ENCODE measurements at regions not wholly inside any gene's neighbourhood (a gene's known extent, or its start where the extent isn't known, plus 50 kb on each side); places are given as distances from the start of the nearest gene placed in this dataset.

DNA sequence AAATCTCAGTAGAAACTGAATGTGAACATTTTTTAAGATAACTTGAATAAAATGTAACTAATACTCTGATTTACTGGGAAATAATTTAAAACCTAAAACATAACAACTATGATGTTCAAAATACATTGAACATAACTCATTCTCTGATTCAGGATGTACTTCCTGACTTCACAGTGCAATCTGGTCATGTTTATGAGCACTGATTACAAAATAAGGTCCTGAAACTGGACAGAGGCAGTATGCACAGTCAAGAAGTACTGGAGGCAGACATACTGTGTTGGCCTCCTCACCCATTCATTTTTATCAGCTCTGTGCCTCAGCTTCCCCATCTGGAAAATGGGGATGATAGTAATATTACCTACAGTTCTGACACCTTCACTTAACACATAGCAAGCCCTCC is 651.3 kb downstream of the PTPRC start:
- ATAC-seq (ENCODE audit: low read depth) (peak; percentile 67; the same call in 2 of the 3 replicates), DNase-seq (ENCODE audit: low spot score) (no peak)
- Histone ChIP-seq H3K36me3 (ENCODE audit: low read depth) (no peaks in the 10 kb centered on the region), H3K27ac (ENCODE audit: poor library complexity, severe bottlenecking) (no peak overlapping the region), H3K4me3 (ENCODE audit: severe bottlenecking) (no peak overlapping the region), H3K4me1 (ENCODE audit: insufficient read depth, poor library complexity, severe bottlenecking) (peaks cover 4% of the 10 kb centered on the region), H3K9me3 (ENCODE audit: severe bottlenecking) (no peaks in the 10 kb centered on the region), H3K27me3 (ENCODE audit: insufficient read depth, poor library complexity, severe bottlenecking) (no peaks in the 10 kb centered on the region)
- TF ChIP-seq, protein P1, sequence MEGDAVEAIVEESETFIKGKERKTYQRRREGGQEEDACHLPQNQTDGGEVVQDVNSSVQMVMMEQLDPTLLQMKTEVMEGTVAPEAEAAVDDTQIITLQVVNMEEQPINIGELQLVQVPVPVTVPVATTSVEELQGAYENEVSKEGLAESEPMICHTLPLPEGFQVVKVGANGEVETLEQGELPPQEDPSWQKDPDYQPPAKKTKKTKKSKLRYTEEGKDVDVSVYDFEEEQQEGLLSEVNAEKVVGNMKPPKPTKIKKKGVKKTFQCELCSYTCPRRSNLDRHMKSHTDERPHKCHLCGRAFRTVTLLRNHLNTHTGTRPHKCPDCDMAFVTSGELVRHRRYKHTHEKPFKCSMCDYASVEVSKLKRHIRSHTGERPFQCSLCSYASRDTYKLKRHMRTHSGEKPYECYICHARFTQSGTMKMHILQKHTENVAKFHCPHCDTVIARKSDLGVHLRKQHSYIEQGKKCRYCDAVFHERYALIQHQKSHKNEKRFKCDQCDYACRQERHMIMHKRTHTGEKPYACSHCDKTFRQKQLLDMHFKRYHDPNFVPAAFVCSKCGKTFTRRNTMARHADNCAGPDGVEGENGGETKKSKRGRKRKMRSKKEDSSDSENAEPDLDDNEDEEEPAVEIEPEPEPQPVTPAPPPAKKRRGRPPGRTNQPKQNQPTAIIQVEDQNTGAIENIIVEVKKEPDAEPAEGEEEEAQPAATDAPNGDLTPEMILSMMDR (IDR thresholded peaks at IDR 0.05; ENCODE audit: poor library complexity, severe bottlenecking) = no peak

DNA sequence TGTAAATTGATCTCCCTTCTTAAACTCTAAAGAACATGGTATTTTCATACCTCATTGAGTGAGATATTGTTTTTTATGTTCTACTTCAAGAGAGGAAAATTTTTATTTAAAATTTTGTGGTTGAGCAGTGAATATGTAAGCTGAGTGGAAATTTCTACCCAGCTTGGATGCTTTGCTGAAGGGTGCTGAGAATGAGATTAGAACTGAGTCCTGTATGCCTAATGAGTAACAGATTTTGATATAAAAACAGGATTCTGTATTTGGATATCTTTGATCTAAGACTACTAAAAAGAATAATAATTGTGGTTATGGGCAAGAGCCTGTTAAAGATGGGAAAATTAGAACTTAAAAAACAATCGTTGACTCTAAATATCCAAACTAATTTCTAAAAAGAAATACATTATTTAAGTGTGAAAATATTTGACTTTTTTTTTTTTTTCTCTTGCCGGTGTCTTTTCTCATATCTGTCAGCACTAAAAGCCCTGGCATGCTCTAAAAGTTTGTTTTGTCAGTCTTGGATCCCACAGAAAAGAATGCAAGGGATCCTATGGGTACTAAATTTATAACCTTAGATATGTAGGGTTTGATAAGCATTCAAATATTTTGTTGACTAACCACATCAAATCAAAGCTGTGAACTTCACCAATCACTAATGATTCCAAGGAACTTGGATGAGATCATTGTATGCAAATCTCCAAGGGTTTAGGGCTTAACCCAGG is 652.3 kb downstream of the PTPRC start:
- Histone ChIP-seq H3K36me3 (ENCODE audit: low read depth) (no peaks in the 10 kb centered on the region), H3K4me1 (ENCODE audit: insufficient read depth, poor library complexity, severe bottlenecking) (peaks cover 4% of the 10 kb centered on the region), H3K4me3 (ENCODE audit: severe bottlenecking) (no peak overlapping the region), H3K27ac (ENCODE audit: poor library complexity, severe bottlenecking) (no peak overlapping the region), H3K27me3 (ENCODE audit: insufficient read depth, poor library complexity, severe bottlenecking) (no peaks in the 10 kb centered on the region), H3K9me3 (ENCODE audit: severe bottlenecking) (no peaks in the 10 kb centered on the region)
- DNase-seq (ENCODE audit: low spot score) (no peak), ATAC-seq (ENCODE audit: low read depth) (no peak)
- TF ChIP-seq, protein P1 (IDR thresholded peaks at IDR 0.05; ENCODE audit: poor library complexity, severe bottlenecking) = no peak

DNA sequence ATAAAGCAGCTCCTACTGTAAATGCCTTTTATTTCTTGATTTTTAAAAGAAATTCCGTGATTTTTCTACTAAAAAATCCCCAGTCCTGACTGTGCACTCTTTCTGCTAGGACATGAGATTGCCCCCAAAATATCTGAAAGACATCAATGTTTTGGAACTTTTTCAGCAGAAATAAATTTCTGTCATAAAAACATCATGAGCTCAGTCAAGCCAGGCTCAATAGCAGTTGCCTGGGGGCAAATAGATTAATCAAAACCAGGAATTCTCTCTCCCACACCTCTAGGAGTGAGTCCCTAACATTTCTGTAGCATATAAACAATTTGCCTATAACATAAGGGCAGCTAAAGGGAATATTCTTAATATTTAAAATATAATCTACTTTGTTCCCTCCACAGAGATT is 654.1 kb downstream of the PTPRC start:
- Histone ChIP-seq H3K36me3 (ENCODE audit: low read depth) (no peaks in the 10 kb centered on the region), H3K4me1 (ENCODE audit: insufficient read depth, poor library complexity, severe bottlenecking) (peaks cover 10% of the 10 kb centered on the region), H3K4me3 (ENCODE audit: severe bottlenecking) (no peak overlapping the region), H3K27me3 (ENCODE audit: insufficient read depth, poor library complexity, severe bottlenecking) (no peaks in the 10 kb centered on the region), H3K9me3 (ENCODE audit: severe bottlenecking) (no peaks in the 10 kb centered on the region), H3K27ac (ENCODE audit: poor library complexity, severe bottlenecking) (no peak overlapping the region)
- TF ChIP-seq, protein P1 (IDR thresholded peaks at IDR 0.05; ENCODE audit: poor library complexity, severe bottlenecking) = no peak
- DNase-seq (ENCODE audit: low spot score) (no peak), ATAC-seq (ENCODE audit: low read depth) (no peak)

DNA sequence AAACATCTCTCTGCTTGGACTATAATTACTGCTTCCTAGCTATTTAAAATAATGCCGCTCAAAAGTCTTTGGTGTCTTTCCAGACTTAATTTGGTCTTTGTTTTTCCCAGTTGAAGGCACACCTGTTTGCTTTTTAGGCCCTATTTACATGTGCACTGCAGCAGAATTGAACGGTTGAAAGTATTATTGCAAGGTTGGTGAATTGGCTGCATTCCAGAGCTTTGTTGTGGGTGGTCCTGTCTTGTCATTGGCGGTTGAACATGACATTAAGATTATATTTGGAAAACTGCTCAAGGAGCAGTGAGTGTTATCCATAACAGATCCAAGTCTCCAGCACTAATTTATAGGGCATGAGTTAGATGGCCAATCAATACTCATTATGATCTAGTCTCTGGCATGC is 656.3 kb downstream of the PTPRC start:
- Histone ChIP-seq H3K4me3 (ENCODE audit: severe bottlenecking) (no peak overlapping the region), H3K27me3 (ENCODE audit: insufficient read depth, poor library complexity, severe bottlenecking) (no peaks in the 10 kb centered on the region), H3K27ac (ENCODE audit: poor library complexity, severe bottlenecking) (no peak overlapping the region), H3K9me3 (ENCODE audit: severe bottlenecking) (no peaks in the 10 kb centered on the region), H3K4me1 (ENCODE audit: insufficient read depth, poor library complexity, severe bottlenecking) (peaks cover 8% of the 10 kb centered on the region), H3K36me3 (ENCODE audit: low read depth) (no peaks in the 10 kb centered on the region)
- no peak for ATAC-seq (ENCODE audit: low read depth)
- TF ChIP-seq, protein P1 (IDR thresholded peaks at IDR 0.05; ENCODE audit: poor library complexity, severe bottlenecking) = no peak
- DNase-seq (ENCODE audit: low spot score) = no peak

DNA sequence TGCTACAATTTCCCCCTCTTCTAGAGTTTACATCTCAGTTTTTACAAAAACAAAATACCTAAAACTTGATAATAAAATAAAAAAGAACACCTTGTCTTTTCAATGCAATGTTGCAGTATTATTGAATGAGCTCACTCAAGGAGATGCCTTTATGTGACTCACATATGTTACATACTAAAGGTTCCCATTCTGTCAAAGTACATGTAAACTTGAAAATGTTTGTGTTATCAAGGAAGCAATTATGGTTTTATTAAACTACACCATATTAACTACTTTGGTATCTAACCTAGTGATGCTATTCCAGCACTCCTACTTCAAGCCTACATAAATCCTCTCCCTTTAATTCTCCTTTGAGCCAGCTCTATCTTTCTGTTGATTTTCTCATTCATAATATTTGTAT is 658.3 kb downstream of the PTPRC start:
- DNase-seq (ENCODE audit: low spot score) (no peak), ATAC-seq (ENCODE audit: low read depth) (peak; percentile 66; the same call in 1 of the 3 replicates)
- Histone ChIP-seq H3K9me3 (ENCODE audit: severe bottlenecking) (no peaks in the 10 kb centered on the region), H3K4me3 (ENCODE audit: severe bottlenecking) (no peak overlapping the region), H3K4me1 (ENCODE audit: insufficient read depth, poor library complexity, severe bottlenecking) (peaks cover 7% of the 10 kb centered on the region), H3K27ac (ENCODE audit: poor library complexity, severe bottlenecking) (no peak overlapping the region), H3K36me3 (ENCODE audit: low read depth) (no peaks in the 10 kb centered on the region), H3K27me3 (ENCODE audit: insufficient read depth, poor library complexity, severe bottlenecking) (no peaks in the 10 kb centered on the region)
- TF ChIP-seq, protein P1 (IDR thresholded peaks at IDR 0.05; ENCODE audit: poor library complexity, severe bottlenecking) = no peak
